H1 (cell line): ENCODE measurements at regions not wholly inside any gene's neighbourhood (a gene's known extent, or its start where the extent isn't known, plus 50 kb on each side); places are given as distances from the start of the nearest gene placed in this dataset.

Experiments
- CTCF ChIA-PET: fragments of 300-600 bp; sonication (Branson Sonifier 250); formaldehyde crosslinking; loops from one replicate; lab custom pipeline; 2021; ENCODE audit not compliant: partially characterized antibody; lab: Charles Lee
- POLR2A ChIA-PET: fragments of 300-600 bp; sonication (Branson Sonifier 250); formaldehyde crosslinking; loops from one replicate; lab custom pipeline; 2021; ENCODE audit warnings: inconsistent platforms; ENCODE audit not compliant: partially characterized antibody; lab: Charles Lee
- DNase-seq, 2 experiments: peaks; one replicate each; pipeline versions ENCODE4 v3.0.0 to v3.0.0-alpha.2; 2010 to 2022; ENCODE audit warnings: low spot score in 2 of 2, low read depth in 1 of 2, mixed read lengths in 1 of 2
- FAIRE-seq: peaks from 2 replicates; lab custom pipeline; 2011; peaks lifted over from hg19 to GRCh38; lab: Jason Lieb, UNC
- H2AFZ ChIP-seq: 2 replicates; pipeline ENCODE4 v1.8.1; 2012; ENCODE audit warnings: low read length, inconsistent platforms
- H2AK5ac ChIP-seq: 2 replicates; pipeline ENCODE4 v1.6.1; 2013; ENCODE audit warnings: low read depth, low read length
- H2BK120ac ChIP-seq: replicated peaks from 2 replicates; pipeline ENCODE3; 2013; ENCODE audit warnings: low read depth, low read length, inconsistent platforms
- H2BK12ac ChIP-seq: 2 replicates; pipeline ENCODE4 v1.6.1; 2013; ENCODE audit warnings: low read depth, low read length
- H2BK15ac ChIP-seq: 2 replicates; pipeline ENCODE4 v1.6.1; 2013; ENCODE audit warnings: low read length
- H2BK20ac ChIP-seq: 2 replicates; pipeline ENCODE4 v1.6.1; 2013; ENCODE audit warnings: low read length
- H2BK5ac ChIP-seq: 2 replicates; pipeline ENCODE4 v1.6.1; 2013; ENCODE audit warnings: low read depth, low read length
- H3K14ac ChIP-seq: 2 replicates; pipeline ENCODE4 v1.6.1; 2013; ENCODE audit warnings: inconsistent platforms; ENCODE audit not compliant: insufficient read length
- H3K18ac ChIP-seq: 2 replicates; pipeline ENCODE4 v1.6.1; 2013; ENCODE audit warnings: low read length; ENCODE audit errors: extremely low read depth
- H3K23ac ChIP-seq: 2 replicates; pipeline ENCODE4 v1.6.1; 2013; ENCODE audit warnings: inconsistent platforms; ENCODE audit not compliant: insufficient read length
- H3K23me2 ChIP-seq: 2 replicates; pipeline ENCODE4 v1.6.1; 2013; ENCODE audit warnings: low read depth, low read length
- H3K27ac ChIP-seq: 2 replicates; pipeline ENCODE4 v1.6.1; 2011; ENCODE audit warnings: low read depth, low read length, inconsistent platforms
- H3K27me3 ChIP-seq, 4 experiments: replicated peaks in 1 of 4; 1 replicate in 1 of 4; 2 replicates in 3 of 4; pipeline versions ENCODE4 v1.6.1 to v1.8.1; 2011 to 2013; ENCODE audit warnings: low read length in 3 of 4, mild to moderate bottlenecking in 3 of 4, inconsistent platforms in 2 of 4, mixed read lengths in 2 of 4, moderate library complexity in 1 of 4; ENCODE audit not compliant: control insufficient read depth in 3 of 4, insufficient read depth in 3 of 4; ENCODE audit errors: extremely low read depth in 1 of 4
- H3K36me3 ChIP-seq, 4 experiments: 2 replicates each; pipeline versions ENCODE4 v1.6.1 to v1.8.1; 2011 to 2013; ENCODE audit warnings: mild to moderate bottlenecking in 4 of 4, low read length in 3 of 4, moderate library complexity in 2 of 4, control low read depth in 1 of 4, inconsistent platforms in 1 of 4; ENCODE audit not compliant: insufficient read depth in 4 of 4, control insufficient read depth in 2 of 4
- H3K4ac ChIP-seq: replicated peaks from 2 replicates; pipeline ENCODE3; 2013; ENCODE audit warnings: low read length, low read depth, mixed read lengths, inconsistent platforms; ENCODE audit not compliant: insufficient read length
- H3K4me1 ChIP-seq, 4 experiments: replicated peaks in 1 of 4; 1 replicate in 1 of 4; 2 replicates in 3 of 4; pipeline versions ENCODE4 v1.6.1 to v1.8.1; 2011 to 2013; ENCODE audit warnings: low read length in 3 of 4, inconsistent platforms in 2 of 4, mixed read lengths in 1 of 4; ENCODE audit not compliant: insufficient read depth in 4 of 4, control insufficient read depth in 3 of 4
- H3K4me2 ChIP-seq, 2 experiments: 2 replicates each; pipeline versions ENCODE4 v1.6.1 to v1.8.1; 2011 to 2013; ENCODE audit warnings: low read depth in 2 of 2, low read length in 2 of 2, control low read depth in 1 of 2, inconsistent platforms in 1 of 2, mild to moderate bottlenecking in 1 of 2; ENCODE audit not compliant: insufficient read depth in 1 of 2
- H3K4me3 ChIP-seq, 4 experiments: fragments of 200-600, 300-600 bp in 1 of 4; sonication (generic), shearing (Covaris generic), sonication (Bioruptor Twin) in 1 of 4; 2 replicates each; pipeline versions ENCODE4 v1.5.1 to v1.8.1; 2011 to 2016; ENCODE audit warnings: low read length in 4 of 4, low read depth in 3 of 4, control low read depth in 2 of 4, inconsistent platforms in 2 of 4, mild to moderate bottlenecking in 2 of 4, mixed read lengths in 1 of 4, moderate library complexity in 1 of 4; ENCODE audit not compliant: insufficient read depth in 2 of 4; ENCODE audit errors: extremely low read depth in 1 of 4
- H3K56ac ChIP-seq: replicated peaks from 2 replicates; pipeline ENCODE3; 2013; ENCODE audit warnings: low read depth, mild to moderate bottlenecking, mixed read lengths, low read length, inconsistent platforms; ENCODE audit not compliant: insufficient read length
- H3K79me1 ChIP-seq: 2 replicates; pipeline ENCODE4 v1.6.1; 2013; ENCODE audit warnings: low read depth, low read length, control low read depth
- H3K79me2 ChIP-seq, 2 experiments: 2 replicates each; pipeline versions ENCODE4 v1.6.1 to v1.8.1; 2012 to 2013; ENCODE audit warnings: low read length in 2 of 2, mild to moderate bottlenecking in 2 of 2, inconsistent platforms in 1 of 2; ENCODE audit not compliant: insufficient read depth in 2 of 2, control insufficient read depth in 1 of 2
- H3K9ac ChIP-seq, 4 experiments: replicated peaks in 1 of 4; 1 replicate in 1 of 4; 2 replicates in 3 of 4; pipeline versions ENCODE4 v1.6.1 to v1.8.1; 2011 to 2013; ENCODE audit warnings: low read depth in 3 of 4, low read length in 3 of 4, control low read depth in 2 of 4, mild to moderate bottlenecking in 2 of 4, moderate library complexity in 2 of 4, inconsistent platforms in 1 of 4; ENCODE audit errors: extremely low read depth in 1 of 4
- H3K9me3 ChIP-seq, 2 experiments: 2 replicates each; pipeline versions ENCODE4 v1.6.1 to v1.8.1; 2012 to 2013; ENCODE audit warnings: mild to moderate bottlenecking in 2 of 2, moderate library complexity in 2 of 2, control low read depth in 1 of 2, inconsistent platforms in 1 of 2, low read depth in 1 of 2, low read length in 1 of 2, mixed read lengths in 1 of 2; ENCODE audit not compliant: insufficient read depth in 2 of 2
- H4K20me1 ChIP-seq, 2 experiments: replicated peaks in 1 of 2; 2 replicates each; pipeline versions ENCODE3 to v1.8.1; 2011 to 2013; ENCODE audit warnings: inconsistent platforms in 2 of 2, low read length in 2 of 2, mild to moderate bottlenecking in 1 of 2; ENCODE audit not compliant: insufficient read depth in 2 of 2, control insufficient read depth in 1 of 2
- H4K5ac ChIP-seq: 2 replicates; pipeline ENCODE4 v1.6.1; 2013; ENCODE audit warnings: low read length, low read depth, mixed read lengths, inconsistent platforms; ENCODE audit not compliant: insufficient read length
- H4K8ac ChIP-seq: 2 replicates; pipeline ENCODE4 v1.8.0; 2013; ENCODE audit warnings: mild to moderate bottlenecking, moderate library complexity, low read length, inconsistent platforms; ENCODE audit not compliant: insufficient read depth; ENCODE audit errors: extremely low read depth
- H4K91ac ChIP-seq: replicated peaks from 2 replicates; pipeline ENCODE3; 2013; ENCODE audit warnings: low read length, mixed read lengths, inconsistent platforms; ENCODE audit not compliant: insufficient read length
- BACH1 ChIP-seq: IDR thresholded peaks from 2 replicates; pipeline ENCODE4 v1.6.1; 2012; ENCODE audit warnings: low read length, improper control_type of control experiment
- SIN3A ChIP-seq, 2 experiments: IDR thresholded peaks in 1 of 2; conservative IDR thresholded peaks in 1 of 2; 2 replicates each; pipeline ENCODE4 v1.6.1; 2011 to 2012; ENCODE audit warnings: low read length in 2 of 2, improper control_type of control experiment in 1 of 2, low read depth in 1 of 2, mild to moderate bottlenecking in 1 of 2
- TAF7 ChIP-seq: optimal IDR thresholded peaks from 2 replicates; pipeline ENCODE3; 2011; ENCODE audit warnings: low read depth, mild to moderate bottlenecking, inconsistent platforms, low read length, moderate library complexity, borderline replicate concordance
- WGBS, 2 experiments: shearing (Covaris generic) in 1 of 2; methylation state at CpG; one replicate each; pipeline versions ENCODE4 v1.1.6 to v1.1.7; 2013 to 2015; ENCODE audit warnings: low lambda C conversion rate in 2 of 2, mixed read lengths in 2 of 2, inconsistent platforms in 1 of 2, low coverage in 1 of 2, missing lambda C conversion rate in 1 of 2; ENCODE audit not compliant: insufficient replicate concordance in 2 of 2, insufficient coverage in 1 of 2, insufficient read length in 1 of 2; ENCODE audit errors: extremely low coverage in 1 of 2, missing lambda C conversion rate in 1 of 2; 5-methylcytosine and 5-hydroxymethylcytosine counted together

GRCh38 chr1:228683428-228683827 is 51.9 kb upstream of the RHOU start:
- Histone ChIP-seq H3K9me3 (no peaks in the 10 kb centered on the region), H4K5ac (no peak overlapping the region), H3K18ac (no peak overlapping the region), H3K4me3 (no peak overlapping the region), H3K14ac (no peak overlapping the region), H4K8ac (no peak overlapping the region), H3K23me2 (no peaks in the 10 kb centered on the region), H2AK5ac (no peak overlapping the region), H3K4ac (no peak overlapping the region), H3K36me3 (no peaks in the 10 kb centered on the region), H4K20me1 (no peaks in the 10 kb centered on the region), H3K79me1 (no peaks in the 10 kb centered on the region), H2BK20ac (no peak overlapping the region), H3K4me1 (no peaks in the 10 kb centered on the region), H3K27me3 (no peaks in the 10 kb centered on the region), H2BK15ac (no peak overlapping the region), H2BK5ac (no peak overlapping the region), H3K79me2 (no peaks in the 10 kb centered on the region), H2AFZ (no peak overlapping the region), H4K91ac (no peak overlapping the region), H3K27ac (no peak overlapping the region), H3K56ac (no peak overlapping the region), H3K9ac (no peak overlapping the region), H3K23ac (no peak overlapping the region), H3K4me2 (no peak overlapping the region), H2BK120ac (no peak overlapping the region), H2BK12ac (no peak overlapping the region)
- ChIA-PET POLR2A (no interaction called here), CTCF (interaction anchor here (0.8 to 0.9 kb wide), 2 partner anchors 8 to 14 kb away, joined by 3 read pairs; no protein-coding TSS in a partner anchor)
- TF ChIP-seq BACH1 (no peak), TAF7 (no peak), SIN3A (conservative IDR thresholded peaks at IDR 0.05 in 1 of 2, IDR thresholded peaks at IDR 0.05 in 1 of 2; ENCODE audit: low read depth in 1 of 2, low read length in 2 of 2) (no peak)
- 97% methylated on average over 3 of the region's 3 CpGs; no CpG with 5 or more reads in 1 of the 2 experiments for WGBS, 2 experiments
- DNase-seq (no peak), FAIRE-seq (no peak)
